H1 (cell line): ENCODE measurements at regions not wholly inside any gene's neighbourhood (a gene's known extent, or its start where the extent isn't known, plus 50 kb on each side); places are given as distances from the start of the nearest gene placed in this dataset.

ENCODE experiments used
- CHD1 ChIP-seq: IDR thresholded peaks from 2 replicates; pipeline ENCODE4 v1.6.1; 2012; ENCODE audit warnings: low read depth, low read length, improper control_type of control experiment
- JUN ChIP-seq: IDR thresholded peaks from 2 replicates; pipeline ENCODE4 v1.6.1; 2011; ENCODE audit warnings: low read depth, mild to moderate bottlenecking, improper control_type of control experiment, low read length
- NRF1 ChIP-seq: IDR thresholded peaks from 2 replicates; pipeline ENCODE4 v1.6.1; 2011; ENCODE audit warnings: mild to moderate bottlenecking, low read depth, low read length, improper control_type of control experiment
- RBBP5 ChIP-seq: IDR thresholded peaks from 2 replicates; pipeline ENCODE4 v1.7.1; 2012; ENCODE audit warnings: low read depth, mild to moderate bottlenecking, inconsistent platforms, low read length, moderate library complexity, borderline replicate concordance
- TF ChIP-seq, protein P1 (sequence below): IDR thresholded peaks from 2 replicates; pipeline ENCODE4 v1.6.1; 2011; ENCODE audit warnings: low read length, improper control_type of control experiment
- TF ChIP-seq, protein P2 (sequence below), 3 experiments: IDR thresholded peaks; 1 replicate in 2 of 3; 2 replicates in 1 of 3; pipeline versions ENCODE4 v1.5.1 to v1.6.1; 2011; ENCODE audit warnings: low read length in 3 of 3, mild to moderate bottlenecking in 3 of 3, inconsistent platforms in 2 of 3, low read depth in 1 of 3, moderate library complexity in 1 of 3; ENCODE audit not compliant: insufficient read depth in 1 of 3; ENCODE audit errors: control extremely low read depth in 1 of 3

DNA sequence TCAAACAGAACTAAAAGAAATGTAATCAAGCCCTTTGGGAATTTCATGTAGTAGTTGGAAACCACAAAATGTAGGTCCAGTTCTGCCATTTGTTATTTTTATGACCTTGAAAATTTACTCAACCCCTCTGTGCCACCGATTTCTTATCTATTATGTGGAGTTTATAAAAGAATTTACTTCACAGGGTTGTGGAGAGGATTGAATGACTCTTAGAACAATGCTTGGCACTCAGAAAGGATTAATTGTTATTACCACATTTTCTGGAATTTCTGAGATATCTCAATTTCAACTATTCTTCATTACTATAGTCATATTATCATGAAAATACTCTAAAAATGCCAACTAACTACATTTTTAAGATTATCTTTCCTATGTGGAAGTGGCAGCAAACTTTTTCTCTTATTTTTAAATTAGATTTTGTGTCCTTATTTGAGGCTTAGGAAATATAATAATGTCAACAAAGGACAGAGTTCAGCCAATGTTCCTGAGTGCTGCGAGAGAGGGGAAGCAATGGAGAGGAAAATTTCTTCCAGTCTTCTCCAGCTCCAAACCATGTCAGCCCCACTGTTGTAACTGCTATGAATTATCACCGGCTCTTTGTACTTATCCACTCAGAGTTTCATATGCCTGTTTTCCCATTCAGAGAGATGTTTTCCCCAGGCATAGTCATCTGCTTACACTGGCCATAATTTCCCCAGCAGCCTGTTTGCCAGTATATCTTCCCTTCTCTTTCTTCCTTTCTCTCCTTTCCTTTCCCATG is 525.6 kb downstream of the SPATA31D1 start (continued):
- TF ChIP-seq, protein P1, sequence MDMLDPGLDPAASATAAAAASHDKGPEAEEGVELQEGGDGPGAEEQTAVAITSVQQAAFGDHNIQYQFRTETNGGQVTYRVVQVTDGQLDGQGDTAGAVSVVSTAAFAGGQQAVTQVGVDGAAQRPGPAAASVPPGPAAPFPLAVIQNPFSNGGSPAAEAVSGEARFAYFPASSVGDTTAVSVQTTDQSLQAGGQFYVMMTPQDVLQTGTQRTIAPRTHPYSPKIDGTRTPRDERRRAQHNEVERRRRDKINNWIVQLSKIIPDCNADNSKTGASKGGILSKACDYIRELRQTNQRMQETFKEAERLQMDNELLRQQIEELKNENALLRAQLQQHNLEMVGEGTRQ: no peak
- TF ChIP-seq CHD1: no peak
- TF ChIP-seq, protein P2, sequence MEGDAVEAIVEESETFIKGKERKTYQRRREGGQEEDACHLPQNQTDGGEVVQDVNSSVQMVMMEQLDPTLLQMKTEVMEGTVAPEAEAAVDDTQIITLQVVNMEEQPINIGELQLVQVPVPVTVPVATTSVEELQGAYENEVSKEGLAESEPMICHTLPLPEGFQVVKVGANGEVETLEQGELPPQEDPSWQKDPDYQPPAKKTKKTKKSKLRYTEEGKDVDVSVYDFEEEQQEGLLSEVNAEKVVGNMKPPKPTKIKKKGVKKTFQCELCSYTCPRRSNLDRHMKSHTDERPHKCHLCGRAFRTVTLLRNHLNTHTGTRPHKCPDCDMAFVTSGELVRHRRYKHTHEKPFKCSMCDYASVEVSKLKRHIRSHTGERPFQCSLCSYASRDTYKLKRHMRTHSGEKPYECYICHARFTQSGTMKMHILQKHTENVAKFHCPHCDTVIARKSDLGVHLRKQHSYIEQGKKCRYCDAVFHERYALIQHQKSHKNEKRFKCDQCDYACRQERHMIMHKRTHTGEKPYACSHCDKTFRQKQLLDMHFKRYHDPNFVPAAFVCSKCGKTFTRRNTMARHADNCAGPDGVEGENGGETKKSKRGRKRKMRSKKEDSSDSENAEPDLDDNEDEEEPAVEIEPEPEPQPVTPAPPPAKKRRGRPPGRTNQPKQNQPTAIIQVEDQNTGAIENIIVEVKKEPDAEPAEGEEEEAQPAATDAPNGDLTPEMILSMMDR (IDR thresholded peaks at IDR 0.05; ENCODE audit: control extremely low read depth in 1 of 3, insufficient read depth in 1 of 3, low read depth in 1 of 3, low read length in 3 of 3): no peak
- no peak for TF ChIP-seq NRF1
- TF ChIP-seq JUN: no peak
- no peak for TF ChIP-seq RBBP5
- TF ChIP-seq, all 59 proteins: peak for 0
